Activated CD8-positive, alpha-beta T cell treated with anti-CD3 and anti-CD28 coated beads for 36 hours (primary cell): ENCODE measurements at regions not wholly inside any gene's neighbourhood (a gene's known extent, or its start where the extent isn't known, plus 50 kb on each side); places are given as distances from the start of the nearest gene placed in this dataset.

ENCODE experiments used
- ATAC-seq: fragments of 200-7000 bp; cut with Tn5 transposase; one replicate; pipeline ENCODE4 v1.10.0; 2021; ENCODE audit warnings: mild to moderate bottlenecking, moderate library complexity
- CTCF ChIA-PET: fragments of 350-600 bp; sonication (Branson Sonifier 250); formaldehyde crosslinking; loops from one replicate; lab custom pipeline; 2021; ENCODE audit warnings: antibody characterized with exemption; lab: Charles Lee
- POLR2A ChIA-PET: fragments of 350-600 bp; sonication (Branson Sonifier 250); formaldehyde crosslinking; loops from one replicate; lab custom pipeline; 2021; ENCODE audit warnings: antibody characterized with exemption; lab: Charles Lee
- DNase-seq: peaks from one replicate; pipeline ENCODE4 v3.0.0-alpha.2; 2020
- H3K27ac Mint-ChIP-seq: one replicate; pipeline ENCODE4 v1.8.0; 2021; ENCODE audit warnings: mild to moderate bottlenecking, mixed read lengths
- H3K27me3 Mint-ChIP-seq: one replicate; pipeline ENCODE4 v1.8.0; 2021; ENCODE audit warnings: mixed read lengths
- H3K36me3 Mint-ChIP-seq: one replicate; pipeline ENCODE4 v1.8.0; 2021; ENCODE audit warnings: low read depth, mixed read lengths
- H3K4me1 Mint-ChIP-seq: one replicate; pipeline ENCODE4 v1.8.0; 2021; ENCODE audit warnings: low read depth, mixed read lengths
- H3K4me3 Mint-ChIP-seq: one replicate; pipeline ENCODE4 v1.8.0; 2021; ENCODE audit warnings: mild to moderate bottlenecking, moderate library complexity, mixed read lengths
- H3K9me3 Mint-ChIP-seq: one replicate; pipeline ENCODE4 v1.8.0; 2021; ENCODE audit warnings: mixed read lengths
- CTCF ChIP-seq: fragments of 200-600 bp; IDR thresholded peaks from one replicate; pipeline ENCODE4 v1.8.0; 2022; ENCODE audit warnings: antibody characterized with exemption, mild to moderate bottlenecking
- intact Hi-C: fragments of 100-400 bp; cut with micrococcal nuclease; formaldehyde crosslinking; loops from one replicate; pipeline ENCODE4 v1.10.0; 2022

- H3K4me3 Mint-ChIP-seq, result no peak overlapping the region
- peaks cover 9% of the 10 kb centered on the region for H3K36me3 Mint-ChIP-seq
- intact Hi-C loops, result no loop called here
- H3K4me1 Mint-ChIP-seq, result peaks cover 37% of the 10 kb centered on the region
- ChIA-PET CTCF (no interaction called here), POLR2A (no interaction called here)
- H3K27me3 Mint-ChIP-seq, result no peaks in the 10 kb centered on the region
- TF ChIP-seq CTCF, result no peak
- DNase-seq, result no peak
- H3K9me3 Mint-ChIP-seq, result peaks cover 28% of the 10 kb centered on the region
- no peak overlapping the region for H3K27ac Mint-ChIP-seq
- ATAC-seq, result no peak
Observed at GRCh38 chr14:71270111-71270510, 362.9 kb downstream of the PCNX1 start.

GRCh38 chr14:71271166-71271945, 364.1 kb downstream of the PCNX1 start:
- ChIA-PET CTCF (interaction anchor here (1.0 kb wide), 1 partner anchor 129 kb away, joined by 3 read pairs; no protein-coding TSS in a partner anchor), POLR2A (interaction anchor here (0.5 kb wide), 1 partner anchor 373 kb away, joined by 3 read pairs; no protein-coding TSS in a partner anchor)
- H3K4me3 Mint-ChIP-seq, result no peak overlapping the region
- peaks cover 21% of the 10 kb centered on the region for H3K9me3 Mint-ChIP-seq
- H3K4me1 Mint-ChIP-seq, result peaks cover 29% of the 10 kb centered on the region
- H3K36me3 Mint-ChIP-seq, result peaks cover 9% of the 10 kb centered on the region
- no peaks in the 10 kb centered on the region for H3K27me3 Mint-ChIP-seq
- TF ChIP-seq CTCF, result no peak
- no peak for ATAC-seq
- intact Hi-C loops, result no loop called here
- DNase-seq, result no peak
- no peak overlapping the region for H3K27ac Mint-ChIP-seq

DNA sequence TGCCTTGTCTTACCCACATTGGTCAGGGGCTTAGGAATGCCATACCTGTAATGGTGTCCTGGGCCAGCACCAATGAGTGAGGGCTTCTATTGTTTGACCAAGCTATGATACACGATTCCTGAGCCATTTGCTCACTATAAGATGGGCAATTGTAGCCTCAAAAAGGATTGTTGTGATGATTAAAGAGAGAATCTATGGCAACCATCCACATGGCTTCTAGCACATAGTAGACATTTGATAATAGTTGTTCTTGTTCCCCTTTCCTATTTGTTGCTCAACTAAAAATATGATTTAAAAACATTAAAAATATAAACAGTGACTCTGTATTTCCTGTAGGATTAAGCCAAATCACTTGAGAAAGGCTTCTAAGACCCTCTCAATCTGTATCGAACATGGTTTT, 366.1 kb downstream of the PCNX1 start:
- no peak for TF ChIP-seq CTCF
- ATAC-seq (no peak), DNase-seq (no peak)
- no peak overlapping the region for H3K27ac Mint-ChIP-seq
- peaks cover 9% of the 10 kb centered on the region for H3K36me3 Mint-ChIP-seq
- H3K4me1 Mint-ChIP-seq, result peaks cover 14% of the 10 kb centered on the region
- H3K27me3 Mint-ChIP-seq, result no peaks in the 10 kb centered on the region
- intact Hi-C loops, result no loop called here
- POLR2A ChIA-PET, result no interaction called here
- CTCF ChIA-PET, result no interaction called here
- no peak overlapping the region for H3K4me3 Mint-ChIP-seq
- peaks cover 20% of the 10 kb centered on the region for H3K9me3 Mint-ChIP-seq

- ATAC-seq (no peak), DNase-seq (no peak)
- Mint-ChIP-seq H3K27me3 (no peaks in the 10 kb centered on the region), H3K4me3 (no peak overlapping the region), H3K36me3 (no peaks in the 10 kb centered on the region), H3K9me3 (peaks cover 3% of the 10 kb centered on the region), H3K4me1 (no peaks in the 10 kb centered on the region), H3K27ac (no peak overlapping the region)
- intact Hi-C loops, result no loop called here
- CTCF ChIA-PET, result no interaction called here
- POLR2A ChIA-PET, result no interaction called here
- no peak for TF ChIP-seq CTCF
Observed at GRCh38 chr14:71284048-71284447, 376.8 kb downstream of the PCNX1 start.

- Mint-ChIP-seq H3K36me3 (no peaks in the 10 kb centered on the region), H3K27me3 (no peaks in the 10 kb centered on the region), H3K4me3 (no peak overlapping the region), H3K27ac (no peak overlapping the region), H3K9me3 (peaks cover 5% of the 10 kb centered on the region), H3K4me1 (peaks cover 12% of the 10 kb centered on the region)
- no peak for ATAC-seq
- DNase-seq, result no peak
- CTCF ChIA-PET, result interaction anchor here (0.7 kb wide), 1 partner anchor 1208 kb away, joined by 4 read pairs; no protein-coding TSS in a partner anchor
- TF ChIP-seq CTCF, result no peak
- POLR2A ChIA-PET, result no interaction called here
- intact Hi-C loops, result no loop called here
Observed at GRCh38 chr14:71286126-71286525, 378.9 kb downstream of the PCNX1 start.
